ENCODE measurements at regions not wholly inside any gene's neighbourhood (a gene's known extent, or its start where the extent isn't known, plus 50 kb on each side); places are given as distances from the start of the nearest gene placed in this dataset.

- TF ChIP-seq, protein P1, sequence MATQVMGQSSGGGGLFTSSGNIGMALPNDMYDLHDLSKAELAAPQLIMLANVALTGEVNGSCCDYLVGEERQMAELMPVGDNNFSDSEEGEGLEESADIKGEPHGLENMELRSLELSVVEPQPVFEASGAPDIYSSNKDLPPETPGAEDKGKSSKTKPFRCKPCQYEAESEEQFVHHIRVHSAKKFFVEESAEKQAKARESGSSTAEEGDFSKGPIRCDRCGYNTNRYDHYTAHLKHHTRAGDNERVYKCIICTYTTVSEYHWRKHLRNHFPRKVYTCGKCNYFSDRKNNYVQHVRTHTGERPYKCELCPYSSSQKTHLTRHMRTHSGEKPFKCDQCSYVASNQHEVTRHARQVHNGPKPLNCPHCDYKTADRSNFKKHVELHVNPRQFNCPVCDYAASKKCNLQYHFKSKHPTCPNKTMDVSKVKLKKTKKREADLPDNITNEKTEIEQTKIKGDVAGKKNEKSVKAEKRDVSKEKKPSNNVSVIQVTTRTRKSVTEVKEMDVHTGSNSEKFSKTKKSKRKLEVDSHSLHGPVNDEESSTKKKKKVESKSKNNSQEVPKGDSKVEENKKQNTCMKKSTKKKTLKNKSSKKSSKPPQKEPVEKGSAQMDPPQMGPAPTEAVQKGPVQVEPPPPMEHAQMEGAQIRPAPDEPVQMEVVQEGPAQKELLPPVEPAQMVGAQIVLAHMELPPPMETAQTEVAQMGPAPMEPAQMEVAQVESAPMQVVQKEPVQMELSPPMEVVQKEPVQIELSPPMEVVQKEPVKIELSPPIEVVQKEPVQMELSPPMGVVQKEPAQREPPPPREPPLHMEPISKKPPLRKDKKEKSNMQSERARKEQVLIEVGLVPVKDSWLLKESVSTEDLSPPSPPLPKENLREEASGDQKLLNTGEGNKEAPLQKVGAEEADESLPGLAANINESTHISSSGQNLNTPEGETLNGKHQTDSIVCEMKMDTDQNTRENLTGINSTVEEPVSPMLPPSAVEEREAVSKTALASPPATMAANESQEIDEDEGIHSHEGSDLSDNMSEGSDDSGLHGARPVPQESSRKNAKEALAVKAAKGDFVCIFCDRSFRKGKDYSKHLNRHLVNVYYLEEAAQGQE (IDR thresholded peaks at IDR 0.05; ENCODE audit: insufficient read depth in 1 of 2, low read depth in 2 of 2, low read length in 2 of 2), result no peak
- TF ChIP-seq FOXP2 (optimal IDR thresholded peaks at IDR 0.05; ENCODE audit: borderline replicate concordance, extremely low read depth, extremely low read length, insufficient read depth) (no peak), TAF1 (IDR thresholded peaks at IDR 0.05; ENCODE audit: borderline replicate concordance, insufficient read depth, low read length) (no peak), POLR2AphosphoS5 (IDR thresholded peaks at IDR 0.05; ENCODE audit: low read depth, low read length) (no peak), SIN3A (IDR thresholded peaks at IDR 0.05; ENCODE audit: borderline replicate concordance, insufficient read depth, low read length) (no peak)
Measured at GRCh38 chr10:3306050-3306449, 133.5 kb upstream of the PITRM1 start.

DNA sequence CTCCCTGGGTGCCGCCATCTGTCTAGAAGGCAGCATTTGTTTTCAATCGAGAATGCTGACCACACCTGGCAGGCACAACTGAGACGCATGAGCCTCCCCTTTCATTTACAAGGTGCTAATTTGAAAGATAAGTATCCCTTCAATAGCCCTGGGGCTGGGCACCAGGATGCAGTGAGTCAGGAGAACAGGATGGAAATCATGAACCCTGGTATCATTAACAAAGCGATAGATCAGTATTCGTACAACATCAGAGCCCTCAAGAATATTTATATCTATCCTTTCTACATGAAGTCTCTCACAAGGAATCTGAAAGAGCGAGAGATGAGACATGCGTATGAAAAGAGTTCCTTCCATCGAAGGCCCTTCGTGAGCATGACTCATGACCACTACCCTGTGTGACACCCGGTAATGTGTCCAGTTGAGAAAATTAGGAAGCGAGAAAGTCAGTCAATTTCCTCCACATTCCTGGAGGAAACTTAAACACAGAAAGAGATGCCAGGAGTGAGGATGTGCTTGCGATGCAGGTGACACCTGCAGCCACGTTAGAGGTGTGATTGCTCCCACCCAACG lies 123.1 kb upstream of the PITRM1 start:
- TF ChIP-seq TAF1 (IDR thresholded peaks at IDR 0.05; ENCODE audit: borderline replicate concordance, insufficient read depth, low read length) (no peak), SIN3A (IDR thresholded peaks at IDR 0.05; ENCODE audit: borderline replicate concordance, insufficient read depth, low read length) (no peak), FOXP2 (optimal IDR thresholded peaks at IDR 0.05; ENCODE audit: borderline replicate concordance, extremely low read depth, extremely low read length, insufficient read depth) (no peak), POLR2AphosphoS5 (IDR thresholded peaks at IDR 0.05; ENCODE audit: low read depth, low read length) (no peak)
- TF ChIP-seq, protein P1 (IDR thresholded peaks at IDR 0.05; ENCODE audit: insufficient read depth in 1 of 2, low read depth in 2 of 2, low read length in 2 of 2), result no peak

- TF ChIP-seq POLR2AphosphoS5 (IDR thresholded peaks at IDR 0.05; ENCODE audit: low read depth, low read length), result no peak
- TF ChIP-seq FOXP2 (optimal IDR thresholded peaks at IDR 0.05; ENCODE audit: borderline replicate concordance, extremely low read depth, extremely low read length, insufficient read depth), result no peak
- TF ChIP-seq, protein P1 (IDR thresholded peaks at IDR 0.05; ENCODE audit: insufficient read depth in 1 of 2, low read depth in 2 of 2, low read length in 2 of 2), result no peak
Measured at GRCh38 chr10:3294919-3295581, 122.5 kb upstream of the PITRM1 start.

- TF ChIP-seq TAF1 (IDR thresholded peaks at IDR 0.05; ENCODE audit: borderline replicate concordance, insufficient read depth, low read length), result no peak
- TF ChIP-seq, protein P1 (IDR thresholded peaks at IDR 0.05; ENCODE audit: insufficient read depth in 1 of 2, low read depth in 2 of 2, low read length in 2 of 2), result no peak
Measured at GRCh38 chr10:3293581-3294431, 121.2 kb upstream of the PITRM1 start.
